RWPE2 (cell line): ENCODE measurements at regions not wholly inside any gene's neighbourhood (a gene's known extent, or its start where the extent isn't known, plus 50 kb on each side); places are given as distances from the start of the nearest gene placed in this dataset.

Source experiments
- ATAC-seq: fragments of 200-7000 bp; cut with Tn5 transposase; 3 replicates; pipeline ENCODE4 v1.9.1; 2021; ENCODE audit warnings: low read depth
- DNase-seq: peaks from one replicate; pipeline ENCODE4 v3.0.0-alpha.2; 2020; ENCODE audit warnings: low spot score
- H3K27ac ChIP-seq: fragments of 450-650 bp; 2 replicates; pipeline ENCODE4 v1.5.1; 2017; ENCODE audit warnings: mild to moderate bottlenecking; ENCODE audit not compliant: poor library complexity, severe bottlenecking
- H3K27me3 ChIP-seq: fragments of 250-450 bp; sonication (Bioruptor Pico); 2 replicates; pipeline ENCODE4 v1.5.1; 2021; ENCODE audit warnings: mild to moderate bottlenecking, moderate library complexity; ENCODE audit not compliant: insufficient read depth, poor library complexity, severe bottlenecking
- H3K36me3 ChIP-seq: fragments of 250-450 bp; sonication (Bioruptor Pico); 2 replicates; pipeline ENCODE4 v1.5.1; 2020; ENCODE audit warnings: low read depth, mild to moderate bottlenecking, moderate library complexity
- H3K4me1 ChIP-seq: fragments of 250-450 bp; sonication (Bioruptor Pico); 2 replicates; pipeline ENCODE4 v1.5.1; 2021; ENCODE audit warnings: mild to moderate bottlenecking, moderate library complexity; ENCODE audit not compliant: insufficient read depth, poor library complexity, severe bottlenecking
- H3K4me3 ChIP-seq: fragments of 250-450 bp; sonication (Bioruptor Pico); 2 replicates; pipeline ENCODE4 v1.5.1; 2021; ENCODE audit warnings: mild to moderate bottlenecking, moderate library complexity; ENCODE audit not compliant: severe bottlenecking
- H3K9me3 ChIP-seq: fragments of 250-450 bp; sonication (Bioruptor Pico); 2 replicates; pipeline ENCODE4 v1.5.1; 2021; ENCODE audit warnings: mild to moderate bottlenecking, moderate library complexity; ENCODE audit not compliant: severe bottlenecking
- TF ChIP-seq, protein P1 (sequence below): fragments of 450-650 bp; IDR thresholded peaks from one replicate; pipeline ENCODE4 v1.5.1; 2017; ENCODE audit warnings: mild to moderate bottlenecking, moderate library complexity; ENCODE audit not compliant: poor library complexity, severe bottlenecking

DNA sequence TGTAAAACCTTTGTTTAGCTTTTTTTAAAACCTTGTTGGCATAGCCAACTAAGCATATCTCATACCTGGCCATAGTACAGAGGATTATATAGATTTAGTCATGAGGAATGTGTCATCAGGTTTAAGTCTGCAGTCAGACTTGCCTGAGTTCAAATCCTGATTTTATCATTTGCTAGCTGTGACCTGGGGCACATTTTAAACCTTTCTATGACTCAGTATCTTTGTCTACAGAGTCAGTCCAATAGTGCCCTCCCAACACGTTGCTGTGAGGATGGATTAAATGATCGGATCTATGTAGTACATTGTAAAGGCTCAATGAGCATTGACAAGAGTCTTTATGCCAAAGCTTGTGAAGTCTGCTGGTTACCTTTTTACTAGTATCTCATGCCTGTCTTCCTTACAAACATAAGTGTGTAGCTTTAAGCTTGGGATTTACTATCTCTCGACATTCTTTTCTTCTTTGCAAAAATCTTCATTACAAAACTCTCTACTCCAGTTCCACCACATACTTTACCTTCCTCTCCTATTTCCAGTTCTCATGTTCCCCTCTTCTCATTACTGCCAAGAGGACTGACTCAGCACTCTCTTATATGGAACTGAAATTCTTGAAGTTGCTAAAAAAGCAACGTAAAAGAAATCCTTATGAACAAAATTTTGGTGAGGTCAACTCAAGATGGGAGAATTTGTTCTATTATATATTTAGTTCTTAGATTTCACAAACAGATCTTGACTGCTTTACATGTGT is 68.1 kb upstream of the RBMS1 start:
- peak; percentile 88 for ATAC-seq
- Histone ChIP-seq H3K36me3 (no peaks in the 10 kb centered on the region), H3K4me1 (peaks cover 24% of the 10 kb centered on the region), H3K27me3 (no peaks in the 10 kb centered on the region), H3K9me3 (no peaks in the 10 kb centered on the region), H3K4me3 (no peak overlapping the region), H3K27ac (peak overlapping the region; percentile 55)
- TF ChIP-seq, protein P1, sequence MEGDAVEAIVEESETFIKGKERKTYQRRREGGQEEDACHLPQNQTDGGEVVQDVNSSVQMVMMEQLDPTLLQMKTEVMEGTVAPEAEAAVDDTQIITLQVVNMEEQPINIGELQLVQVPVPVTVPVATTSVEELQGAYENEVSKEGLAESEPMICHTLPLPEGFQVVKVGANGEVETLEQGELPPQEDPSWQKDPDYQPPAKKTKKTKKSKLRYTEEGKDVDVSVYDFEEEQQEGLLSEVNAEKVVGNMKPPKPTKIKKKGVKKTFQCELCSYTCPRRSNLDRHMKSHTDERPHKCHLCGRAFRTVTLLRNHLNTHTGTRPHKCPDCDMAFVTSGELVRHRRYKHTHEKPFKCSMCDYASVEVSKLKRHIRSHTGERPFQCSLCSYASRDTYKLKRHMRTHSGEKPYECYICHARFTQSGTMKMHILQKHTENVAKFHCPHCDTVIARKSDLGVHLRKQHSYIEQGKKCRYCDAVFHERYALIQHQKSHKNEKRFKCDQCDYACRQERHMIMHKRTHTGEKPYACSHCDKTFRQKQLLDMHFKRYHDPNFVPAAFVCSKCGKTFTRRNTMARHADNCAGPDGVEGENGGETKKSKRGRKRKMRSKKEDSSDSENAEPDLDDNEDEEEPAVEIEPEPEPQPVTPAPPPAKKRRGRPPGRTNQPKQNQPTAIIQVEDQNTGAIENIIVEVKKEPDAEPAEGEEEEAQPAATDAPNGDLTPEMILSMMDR, result no peak
- no peak for DNase-seq

GRCh38 chr2:160562730-160563129 is 69.1 kb upstream of the RBMS1 start:
- ATAC-seq, result 0 out of 3 replicates have a peak, but pooled peaks have one; percentile 38
- Histone ChIP-seq H3K4me1 (peaks cover 24% of the 10 kb centered on the region), H3K36me3 (no peaks in the 10 kb centered on the region), H3K4me3 (no peak overlapping the region), H3K9me3 (no peaks in the 10 kb centered on the region), H3K27me3 (no peaks in the 10 kb centered on the region), H3K27ac (peak overlapping the region; percentile 55)
- DNase-seq, result no peak
- TF ChIP-seq, protein P1, result no peak

GRCh38 chr2:160564591-160564990 is 71.0 kb upstream of the RBMS1 start:
- H3K4me3 ChIP-seq, result no peak overlapping the region
- peaks cover 24% of the 10 kb centered on the region for H3K4me1 ChIP-seq
- no peaks in the 10 kb centered on the region for H3K36me3 ChIP-seq
- H3K27me3 ChIP-seq, result no peaks in the 10 kb centered on the region
- DNase-seq, result no peak
- TF ChIP-seq, protein P1, result no peak
- H3K27ac ChIP-seq, result no peak overlapping the region
- no peak for ATAC-seq
- H3K9me3 ChIP-seq, result no peaks in the 10 kb centered on the region

GRCh38 chr2:160565099-160565845 is 71.7 kb upstream of the RBMS1 start:
- Histone ChIP-seq H3K36me3 (no peaks in the 10 kb centered on the region), H3K4me3 (no peak overlapping the region), H3K9me3 (no peaks in the 10 kb centered on the region), H3K27ac (no peak overlapping the region), H3K27me3 (no peaks in the 10 kb centered on the region), H3K4me1 (peaks cover 24% of the 10 kb centered on the region)
- TF ChIP-seq, protein P1, result no peak
- ATAC-seq (no peak), DNase-seq (no peak)

- H3K4me3 ChIP-seq, result no peak overlapping the region
- no peaks in the 10 kb centered on the region for H3K36me3 ChIP-seq
- no peaks in the 10 kb centered on the region for H3K9me3 ChIP-seq
- DNase-seq (no peak), ATAC-seq (no peak)
- no peak overlapping the region for H3K27ac ChIP-seq
- H3K4me1 ChIP-seq, result peaks cover 16% of the 10 kb centered on the region
- H3K27me3 ChIP-seq, result no peaks in the 10 kb centered on the region
- TF ChIP-seq, protein P1, result no peak
These were observed 73.1 kb upstream of the RBMS1 start for GRCh38 chr2:160566717-160567116.
